ENCODE measurements at regions not wholly inside any gene's neighbourhood (a gene's known extent, or its start where the extent isn't known, plus 50 kb on each side); places are given as distances from the start of the nearest gene placed in this dataset.

- no peak overlapping the region for H2AK5ac ChIP-seq (ENCODE audit: low read depth, low read length)
- H3K56ac ChIP-seq (ENCODE audit: extremely low read depth, insufficient read depth, low read length): no peak overlapping the region
- CTCF ChIA-PET: no interaction called here
- dilution Hi-C loops (cut with HindIII; ENCODE audit: low sequenced_read_pairs, unreplicated experiment) (no loop called here), in situ Hi-C loops (cut with MboI; ENCODE audit: low sequenced_read_pairs) (no loop called here), intact Hi-C loops (cut with micrococcal nuclease) (no loop called here)
- H3K9ac ChIP-seq (ENCODE audit: low read depth, low read length): no peak overlapping the region
- H2AK9ac ChIP-seq (replicated peaks; ENCODE audit: low read depth, low read length, poor library complexity): no peak overlapping the region
- H4K91ac ChIP-seq (ENCODE audit: insufficient read depth, low read depth, low read length): no peak overlapping the region
- H2BK15ac ChIP-seq (ENCODE audit: low read depth, low read length): no peak overlapping the region
- no peaks in the 10 kb centered on the region for H3K79me1 ChIP-seq (ENCODE audit: low read depth in 1 of 2, low read length in 2 of 2)
- BruUV-seq (replicated peaks): no TSS peak
- no peaks in the 10 kb centered on the region for H3K9me1 ChIP-seq (ENCODE audit: insufficient read depth, low read length)
- ATAC-seq (ENCODE audit: low read depth) (no peak), DNase-seq (no peak)
- no peak overlapping the region for H3K18ac ChIP-seq (ENCODE audit: low read depth, low read length)
- no peak overlapping the region for H2AFZ ChIP-seq (replicated peaks; ENCODE audit: low read length, poor library complexity)
- no peak overlapping the region for H4K8ac ChIP-seq (ENCODE audit: low read depth in 2 of 2, low read length in 2 of 2)
- H3K27me3 ChIP-seq (ENCODE audit: control insufficient read depth, insufficient read depth, low read length): no peaks in the 10 kb centered on the region
- H3K4me1 ChIP-seq (ENCODE audit: control insufficient read depth, insufficient read depth, low read length): no peaks in the 10 kb centered on the region
- H2BK5ac ChIP-seq (ENCODE audit: low read depth, low read length, poor library complexity, severe bottlenecking): no peak overlapping the region
- H2BK120ac ChIP-seq (ENCODE audit: low read depth, low read length): no peak overlapping the region
- no peak overlapping the region for H3K4me2 ChIP-seq (ENCODE audit: low read depth, low read length)
- H3K14ac ChIP-seq (replicated peaks; ENCODE audit: low read depth, low read length): no peak overlapping the region
- no peak overlapping the region for H3K23ac ChIP-seq (ENCODE audit: low read depth, low read length)
- no peaks in the 10 kb centered on the region for H3K36me3 ChIP-seq (ENCODE audit: control insufficient read depth, insufficient read depth, low read length)
- H3K4me3 ChIP-seq (ENCODE audit: insufficient read depth, low read depth, low read length): no peak overlapping the region
- H4K5ac ChIP-seq (ENCODE audit: low read depth, low read length): no peak overlapping the region
- H2BK20ac ChIP-seq (ENCODE audit: low read depth, low read length): no peak overlapping the region
- no peak overlapping the region for H3K27ac ChIP-seq (ENCODE audit: insufficient read depth, low read length)
- H3K4ac ChIP-seq (ENCODE audit: low read depth, low read length): no peak overlapping the region
- TF ChIP-seq FOS (IDR thresholded peaks at IDR 0.05; ENCODE audit: low read depth, low read length) (no peak), MXI1 (IDR thresholded peaks at IDR 0.05; ENCODE audit: borderline replicate concordance, low read depth, low read length) (no peak), RCOR1 (IDR thresholded peaks at IDR 0.05; ENCODE audit: insufficient replicate concordance, low read length) (no peak), BHLHE40 (IDR thresholded peaks at IDR 0.05; ENCODE audit: low read depth, low read length) (no peak), CTCF (conservative IDR thresholded peaks at IDR 0.05; ENCODE audit: low read depth, low read length) (no peak), CEBPB (IDR thresholded peaks at IDR 0.05; ENCODE audit: low read depth, low read length) (no peak), USF2 (IDR thresholded peaks at IDR 0.05; ENCODE audit: low read depth, low read length) (no peak)
- POLR2A ChIA-PET (ENCODE audit: unreplicated experiment): no interaction called here
- no peaks in the 10 kb centered on the region for H4K20me1 ChIP-seq (ENCODE audit: insufficient read depth, low read length)
- 0 out of 2 replicates have a peak, but pooled peaks cover 2% of the 10 kb centered on the region for H3K9me3 ChIP-seq (ENCODE audit: control insufficient read depth, insufficient read depth, low read length)
Observed at GRCh38 chr13:88085036-88085435, 413.9 kb downstream of the SLITRK5 start.

Measured in IMR-90 (cell line).